Activated T-cell treated with anti-CD3 and anti-CD28 coated beads, Interleukin-2, amount 50 U/mL, for 4 hours (primary cell): ENCODE measurements at regions not wholly inside any gene's neighbourhood (a gene's known extent, or its start where the extent isn't known, plus 50 kb on each side); places are given as distances from the start of the nearest gene placed in this dataset.
"Not testable (repeated sequence)": the region's sequence is repeated elsewhere in the genome, so short reads cannot be mapped to it uniquely, and the experiment has no call there.

ENCODE experiments used
- ATAC-seq, 2 donors: fragments of 200-7000 bp; cut with Tn5 transposase; one replicate each; pipeline ENCODE4 v1.10.0; 2021
- DNase-seq: peaks from one replicate; pipeline ENCODE4 v3.0.0-alpha.2; 2020
- H3K27me3 Mint-ChIP-seq: one replicate; pipeline ENCODE4 v1.8.0; 2021; ENCODE audit warnings: low read depth, mixed read lengths
- H3K36me3 Mint-ChIP-seq: one replicate; pipeline ENCODE4 v1.8.0; 2022; ENCODE audit warnings: mixed read lengths; ENCODE audit not compliant: insufficient read depth
- H3K4me1 Mint-ChIP-seq: one replicate; pipeline ENCODE4 v1.8.0; 2021; ENCODE audit warnings: low read depth, mixed read lengths
- H3K4me3 Mint-ChIP-seq: one replicate; pipeline ENCODE4 v1.8.0; 2021; ENCODE audit warnings: mild to moderate bottlenecking, moderate library complexity, mixed read lengths
- H3K9me3 Mint-ChIP-seq: one replicate; pipeline ENCODE4 v1.8.0; 2021; ENCODE audit warnings: mixed read lengths

DNA sequence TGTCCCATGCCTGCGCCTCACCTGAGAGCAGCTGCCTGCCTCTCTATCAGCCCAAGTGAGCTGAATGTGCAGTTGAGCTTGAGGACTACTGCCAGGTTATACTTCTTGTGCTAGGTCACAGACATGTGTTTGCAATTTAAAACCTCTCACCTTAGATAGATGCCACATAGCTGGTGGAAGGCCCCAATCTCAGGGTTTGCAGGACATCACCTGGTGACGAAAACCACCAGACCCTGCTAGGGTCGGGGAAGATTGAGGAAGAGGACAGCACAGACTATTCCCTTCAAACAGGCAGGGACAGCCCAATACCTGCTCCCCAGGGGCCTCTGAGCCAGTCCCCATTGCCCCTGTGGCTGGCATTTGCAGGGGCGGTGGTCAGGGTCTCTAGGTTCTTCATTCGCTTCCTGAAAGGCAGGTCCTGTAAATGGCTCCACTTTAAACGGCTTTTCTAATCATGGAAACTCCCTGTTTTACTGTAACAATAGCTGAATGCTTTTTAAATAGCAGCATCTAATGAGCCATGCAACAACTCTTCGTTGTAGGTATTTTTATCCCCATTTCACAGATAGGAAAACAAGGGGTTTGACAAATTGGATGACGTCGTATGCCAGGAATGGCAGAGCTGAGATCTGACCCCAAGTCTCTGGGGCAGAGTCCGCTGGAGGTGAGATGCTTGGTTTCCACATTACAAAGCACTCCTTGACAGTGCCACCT, 80.1 kb downstream of the EMX2 start:
- H3K36me3 Mint-ChIP-seq = no peaks in the 10 kb centered on the region
- H3K27me3 Mint-ChIP-seq = peaks cover 13% of the 10 kb centered on the region
- no peak overlapping the region for H3K4me3 Mint-ChIP-seq
- DNase-seq (no peak), ATAC-seq (no peak)
- no peaks in the 10 kb centered on the region for H3K4me1 Mint-ChIP-seq
- no peaks in the 10 kb centered on the region for H3K9me3 Mint-ChIP-seq

DNA sequence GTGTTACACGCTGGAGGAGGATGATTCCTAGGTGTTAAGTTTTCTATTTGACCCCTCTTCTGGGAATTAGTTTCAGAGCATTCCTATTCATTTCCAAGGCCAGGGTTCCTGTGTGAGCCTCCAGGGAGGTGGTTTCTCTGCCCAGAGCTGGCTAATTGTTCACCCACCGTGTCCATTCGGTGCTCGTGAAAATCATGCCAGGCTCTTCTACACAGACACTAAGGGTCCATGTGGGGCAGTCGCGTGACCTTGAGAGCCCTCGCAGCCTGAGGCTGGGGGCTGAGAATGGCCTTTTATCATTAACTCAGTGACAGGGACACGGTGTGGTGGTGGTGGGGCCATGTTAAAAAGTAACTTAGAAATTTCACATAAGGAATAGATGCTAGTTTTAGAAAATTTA, 83.7 kb downstream of the EMX2 start:
- Mint-ChIP-seq H3K36me3 (no peaks in the 10 kb centered on the region), H3K4me1 (no peaks in the 10 kb centered on the region), H3K4me3 (no peak overlapping the region), H3K27me3 (peaks cover 10% of the 10 kb centered on the region), H3K9me3 (no peaks in the 10 kb centered on the region)
- no peak for ATAC-seq
- no peak for DNase-seq

DNA sequence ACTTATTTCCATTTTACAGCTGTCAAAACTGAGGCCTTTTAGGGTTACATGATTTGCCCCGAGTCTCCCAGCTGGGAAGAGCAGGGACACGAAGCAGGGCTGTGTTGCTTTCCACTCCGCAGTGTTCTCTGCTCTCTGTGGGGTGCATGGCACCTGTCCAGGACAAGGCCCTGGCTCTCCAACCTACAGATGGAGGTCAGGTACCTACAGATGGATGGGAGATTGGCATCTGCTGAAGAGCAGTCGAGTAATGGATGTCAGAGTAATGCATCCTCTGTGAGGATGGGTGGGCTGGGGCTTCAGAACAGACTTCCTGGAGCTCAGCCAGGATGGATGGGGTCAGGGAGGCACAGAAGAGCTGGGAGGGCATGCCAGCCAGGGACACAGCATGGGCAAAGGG, 85.0 kb downstream of the EMX2 start:
- no peak for ATAC-seq
- Mint-ChIP-seq H3K36me3 (no peaks in the 10 kb centered on the region), H3K4me1 (no peaks in the 10 kb centered on the region), H3K9me3 (no peaks in the 10 kb centered on the region), H3K4me3 (no peak overlapping the region), H3K27me3 (no peaks in the 10 kb centered on the region)
- no peak for DNase-seq

DNA sequence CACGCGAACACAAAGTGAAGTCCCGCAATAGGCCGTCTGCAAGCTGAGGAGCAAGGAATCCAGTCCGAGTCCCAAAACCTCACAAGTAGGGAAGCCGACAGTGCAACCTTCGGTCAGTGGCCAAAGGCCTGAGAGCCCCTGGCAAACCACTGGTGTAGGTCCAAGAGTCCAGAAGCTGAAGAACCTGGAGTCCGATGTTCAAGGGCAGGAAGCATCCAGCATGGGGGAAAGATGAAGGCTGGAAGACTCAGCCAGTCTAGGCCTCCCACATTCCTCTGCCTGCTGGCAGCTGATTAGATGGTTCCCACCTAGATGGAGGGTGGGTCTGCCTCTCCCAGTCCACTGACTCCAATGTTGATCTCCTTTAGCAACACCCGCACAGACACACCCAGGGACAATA, 87.2 kb downstream of the EMX2 start:
- not testable (repeated sequence) for H3K9me3 Mint-ChIP-seq, H3K4me1 Mint-ChIP-seq, H3K27me3 Mint-ChIP-seq, ATAC-seq, H3K36me3 Mint-ChIP-seq, DNase-seq, H3K4me3 Mint-ChIP-seq

DNA sequence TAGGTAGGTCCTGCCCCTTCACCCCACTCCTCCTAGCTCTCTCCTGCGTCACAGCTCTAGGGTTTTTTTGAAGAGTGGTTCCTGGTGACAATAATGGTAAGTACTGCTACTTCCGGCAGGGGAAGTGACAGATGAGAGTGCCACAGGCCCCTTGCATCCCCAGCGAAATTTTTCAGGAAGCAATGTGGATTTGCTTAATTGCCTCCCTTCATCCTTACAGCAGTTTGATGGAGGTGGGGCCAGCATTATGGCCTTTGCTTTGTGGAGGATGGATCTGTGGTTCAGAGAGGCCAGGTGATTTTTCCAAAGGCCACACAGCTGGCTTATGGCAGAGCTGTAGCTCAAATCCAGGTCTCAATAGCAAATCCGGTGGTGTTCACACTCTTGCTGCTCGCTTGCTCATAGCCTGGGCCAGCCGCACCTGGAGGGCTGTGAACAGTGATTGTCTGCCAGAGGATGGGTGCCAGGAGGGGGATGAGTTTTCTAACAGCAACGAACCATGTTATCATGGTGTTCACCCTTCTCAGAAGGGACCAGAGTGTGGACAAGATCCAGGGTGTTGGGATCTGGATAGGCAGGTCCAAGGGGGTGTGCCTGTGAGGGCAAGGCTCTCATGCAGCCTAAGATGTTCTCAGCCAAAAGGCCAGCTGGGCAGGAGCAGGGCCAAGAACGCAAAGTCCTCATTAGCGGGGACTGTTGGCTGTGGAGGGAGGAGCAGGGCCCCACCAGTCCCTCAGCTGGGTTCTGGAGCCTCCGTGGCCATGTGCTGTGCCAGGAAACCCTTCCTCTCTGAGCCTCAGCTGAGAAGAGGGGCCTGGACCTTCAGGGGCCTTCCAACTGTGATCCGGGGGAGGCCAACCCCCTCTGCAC, 89.0 kb downstream of the EMX2 start:
- Mint-ChIP-seq H3K9me3 (no peaks in the 10 kb centered on the region), H3K4me1 (no peaks in the 10 kb centered on the region), H3K36me3 (no peaks in the 10 kb centered on the region), H3K4me3 (no peak overlapping the region), H3K27me3 (peaks cover 8% of the 10 kb centered on the region)
- DNase-seq (no peak), ATAC-seq (no peak)

DNA sequence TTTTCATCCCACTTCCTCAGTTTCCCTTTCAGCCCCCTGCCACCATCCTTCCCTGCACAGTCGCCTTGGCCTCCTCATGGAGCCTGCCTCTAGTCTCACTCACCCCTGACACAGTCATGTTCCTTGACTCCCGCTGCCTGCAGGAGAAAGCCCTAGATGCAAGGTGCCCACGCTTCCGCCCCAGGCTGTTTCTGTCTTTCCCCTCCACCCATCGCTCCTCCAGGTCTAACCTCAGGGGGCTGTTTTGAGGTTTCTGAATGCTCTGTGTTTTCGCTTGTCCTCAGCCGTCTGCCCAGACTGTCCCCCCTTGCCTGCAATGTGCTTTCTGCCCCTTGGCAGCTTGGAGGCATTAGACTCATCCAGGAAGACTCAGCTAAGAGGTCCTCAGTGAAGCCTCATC, 89.9 kb downstream of the EMX2 start:
- no peak for ATAC-seq
- H3K4me3 Mint-ChIP-seq = no peak overlapping the region
- H3K27me3 Mint-ChIP-seq = peaks cover 8% of the 10 kb centered on the region

DNA sequence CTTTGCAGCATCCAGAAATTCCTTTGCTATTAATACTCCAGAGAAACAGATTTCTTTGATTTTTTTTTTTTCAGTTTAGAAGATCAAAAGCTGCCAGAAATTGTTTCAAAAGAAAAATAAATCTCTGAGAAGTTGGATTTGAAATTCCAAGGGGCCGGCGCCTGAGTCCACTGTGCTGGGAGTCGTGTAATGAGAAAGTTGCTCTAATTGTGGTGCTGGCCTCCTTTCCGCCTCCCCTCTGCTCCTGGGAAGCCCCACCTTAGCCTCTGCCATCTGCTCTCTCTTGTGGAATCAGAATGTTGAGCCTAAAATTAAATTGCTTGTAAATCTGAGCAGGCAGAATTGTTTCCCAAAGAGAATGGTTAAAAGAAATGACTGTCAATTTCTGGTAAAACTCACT, 93.3 kb downstream of the EMX2 start:
- H3K4me1 Mint-ChIP-seq = no peaks in the 10 kb centered on the region
- H3K36me3 Mint-ChIP-seq = no peaks in the 10 kb centered on the region
- no peaks in the 10 kb centered on the region for H3K9me3 Mint-ChIP-seq
- DNase-seq = no peak
- peaks cover 8% of the 10 kb centered on the region for H3K27me3 Mint-ChIP-seq
- H3K4me3 Mint-ChIP-seq = no peak overlapping the region
- ATAC-seq = no peak

More for the DNA sequence above, 89.9 kb downstream of the EMX2 start:
- H3K4me1 Mint-ChIP-seq = no peaks in the 10 kb centered on the region
- DNase-seq = no peak
- H3K9me3 Mint-ChIP-seq = no peaks in the 10 kb centered on the region
- H3K36me3 Mint-ChIP-seq = no peaks in the 10 kb centered on the region

DNA sequence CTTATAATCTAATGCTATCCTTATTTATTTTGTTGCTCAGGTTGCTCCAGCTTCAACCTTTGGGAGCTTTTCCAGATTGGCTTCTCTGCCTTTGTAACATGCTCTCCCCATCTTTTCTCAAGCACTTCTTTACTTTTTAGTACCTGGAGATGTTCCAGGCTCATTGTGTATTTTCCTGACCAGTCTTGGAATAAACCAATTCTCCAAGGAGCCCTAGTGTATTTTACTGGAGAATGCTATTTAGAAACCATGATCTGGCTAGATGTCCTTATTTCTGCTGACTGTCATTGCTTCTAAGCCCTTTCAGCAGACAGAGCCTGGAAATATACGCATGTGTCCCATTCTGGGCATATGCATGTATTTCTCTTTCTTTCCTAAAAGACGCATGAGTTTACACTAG, 95.7 kb downstream of the EMX2 start:
- H3K4me3 Mint-ChIP-seq = no peak overlapping the region

DNA sequence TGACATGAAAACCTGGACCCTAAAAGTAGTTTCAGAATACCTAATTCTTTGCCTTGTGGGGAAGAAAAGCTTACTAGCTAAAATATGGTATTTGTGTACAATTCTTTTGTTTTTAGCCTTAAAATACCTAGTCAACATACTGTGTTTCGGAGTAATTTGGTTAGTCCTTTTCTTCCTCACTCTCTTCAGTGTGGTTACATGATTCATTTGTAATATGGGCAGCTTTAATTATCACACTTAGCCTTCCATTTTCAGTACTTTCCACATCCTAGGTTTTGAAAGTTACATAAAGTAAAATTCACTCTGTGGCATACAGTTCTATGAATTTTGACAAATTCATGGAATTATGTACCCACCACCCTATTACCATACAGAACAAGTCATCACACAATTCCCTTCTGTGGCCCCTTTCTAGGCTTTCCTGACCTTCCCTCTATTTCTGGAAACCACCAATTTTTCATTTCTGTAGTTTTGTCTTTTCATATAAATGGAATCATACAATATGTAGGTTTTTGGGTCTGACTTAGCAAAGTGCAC, 96.2 kb downstream of the EMX2 start:
- H3K4me3 Mint-ChIP-seq = no peak overlapping the region
- DNase-seq = no peak
- no peaks in the 10 kb centered on the region for H3K36me3 Mint-ChIP-seq
- no peaks in the 10 kb centered on the region for H3K4me1 Mint-ChIP-seq
- peaks cover 12% of the 10 kb centered on the region for H3K27me3 Mint-ChIP-seq
- no peak for ATAC-seq
- no peaks in the 10 kb centered on the region for H3K9me3 Mint-ChIP-seq

More for the DNA sequence above, 95.7 kb downstream of the EMX2 start:
- no peak for ATAC-seq
- no peak for DNase-seq
- Mint-ChIP-seq H3K9me3 (no peaks in the 10 kb centered on the region), H3K36me3 (no peaks in the 10 kb centered on the region), H3K27me3 (peaks cover 12% of the 10 kb centered on the region), H3K4me1 (no peaks in the 10 kb centered on the region)

DNA sequence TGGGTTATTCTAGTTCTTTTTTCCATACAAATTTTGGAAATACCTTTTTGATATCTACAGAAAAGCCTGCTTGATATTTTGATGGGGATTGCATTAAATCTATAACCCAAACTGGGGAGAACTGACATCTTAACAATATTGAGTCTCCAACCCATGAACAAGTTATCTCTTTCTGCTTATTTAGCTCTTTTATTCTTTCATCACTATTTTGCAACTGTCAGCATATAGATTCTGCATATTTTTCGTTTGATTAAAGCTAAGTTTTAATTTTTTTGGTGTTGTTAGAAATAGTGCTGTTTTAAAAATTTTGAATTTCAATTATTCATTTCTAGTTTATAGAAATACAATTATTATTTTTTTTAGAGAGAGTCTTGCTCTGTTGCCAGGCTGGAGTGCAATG, 97.9 kb downstream of the EMX2 start:
- H3K9me3 Mint-ChIP-seq = no peaks in the 10 kb centered on the region
- H3K27me3 Mint-ChIP-seq = peaks cover 13% of the 10 kb centered on the region
- H3K4me1 Mint-ChIP-seq = no peaks in the 10 kb centered on the region
- no peaks in the 10 kb centered on the region for H3K36me3 Mint-ChIP-seq
- no peak overlapping the region for H3K4me3 Mint-ChIP-seq
- DNase-seq (no peak), ATAC-seq (no peak)

DNA sequence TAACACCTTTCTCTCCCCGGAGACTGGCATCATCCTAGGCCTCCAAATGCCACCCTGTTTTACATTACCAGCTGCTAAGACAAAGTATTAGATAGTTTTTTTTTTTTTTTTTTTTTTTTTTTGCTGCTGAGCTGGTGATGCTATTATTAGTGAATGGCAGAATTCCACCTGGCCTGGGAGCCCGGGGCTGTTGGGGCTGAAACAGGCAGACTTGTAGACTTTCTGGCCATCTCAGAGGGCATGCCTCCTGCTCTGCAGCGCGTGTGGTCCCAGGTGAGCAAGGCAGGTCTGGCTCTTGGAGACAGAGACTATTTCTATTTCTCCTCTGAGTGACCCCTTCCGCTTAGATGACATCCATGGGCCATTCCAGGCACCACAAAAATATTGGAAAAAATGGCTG, 104.2 kb downstream of the EMX2 start:
- H3K36me3 Mint-ChIP-seq = no peaks in the 10 kb centered on the region
- H3K27me3 Mint-ChIP-seq = peaks cover 11% of the 10 kb centered on the region
- no peak for ATAC-seq
- no peak for DNase-seq
- H3K4me3 Mint-ChIP-seq = no peak overlapping the region
- peaks cover 4% of the 10 kb centered on the region for H3K9me3 Mint-ChIP-seq
- no peaks in the 10 kb centered on the region for H3K4me1 Mint-ChIP-seq

DNA sequence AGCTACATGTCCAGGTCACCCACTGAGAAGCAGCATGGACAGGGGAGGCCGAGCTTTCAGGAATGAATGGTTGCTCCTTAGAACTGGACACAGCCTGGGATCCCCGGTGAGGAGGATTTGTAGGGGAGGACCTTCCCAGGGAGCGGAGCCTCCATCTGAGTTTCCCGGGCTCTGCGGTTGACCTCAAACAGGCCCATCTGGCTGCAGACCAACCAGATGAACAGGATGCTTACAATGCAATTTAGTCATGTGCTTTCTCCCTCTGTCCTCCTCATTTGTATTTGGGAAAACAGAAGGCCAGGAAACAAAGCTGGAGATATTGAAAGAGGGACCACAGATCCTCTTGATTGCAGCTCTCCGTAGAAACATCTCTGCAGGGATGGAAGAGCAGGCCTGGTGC, 104.8 kb downstream of the EMX2 start:
- Mint-ChIP-seq H3K9me3 (peaks cover 4% of the 10 kb centered on the region), H3K4me1 (no peaks in the 10 kb centered on the region), H3K36me3 (no peaks in the 10 kb centered on the region), H3K27me3 (peaks cover 7% of the 10 kb centered on the region), H3K4me3 (no peak overlapping the region)
- no peak for DNase-seq
- no peak for ATAC-seq

DNA sequence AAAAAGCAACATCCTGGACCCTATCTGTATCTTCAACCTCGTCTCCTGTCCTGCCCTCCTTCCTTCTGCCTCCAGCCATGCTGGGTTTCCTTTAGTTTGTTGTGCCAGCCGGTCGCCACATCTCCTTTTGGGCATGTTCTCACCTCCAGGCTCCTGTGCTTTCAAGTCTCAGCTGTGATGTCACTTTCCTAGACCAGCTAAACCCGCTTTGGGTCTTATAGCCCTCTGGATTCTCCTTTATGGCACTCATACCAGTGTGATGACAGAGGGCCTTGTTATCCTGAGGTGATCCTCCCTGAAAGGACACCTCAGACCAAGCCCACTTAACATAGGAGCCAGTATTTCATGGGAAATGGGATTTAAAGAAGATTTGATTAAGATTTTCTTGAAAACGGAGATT, 108.6 kb downstream of the EMX2 start:
- Mint-ChIP-seq H3K4me1 (no peaks in the 10 kb centered on the region), H3K27me3 (peaks cover 4% of the 10 kb centered on the region), H3K36me3 (no peaks in the 10 kb centered on the region), H3K9me3 (peaks cover 7% of the 10 kb centered on the region), H3K4me3 (no peak overlapping the region)
- no peak for DNase-seq
- no peak for ATAC-seq

DNA sequence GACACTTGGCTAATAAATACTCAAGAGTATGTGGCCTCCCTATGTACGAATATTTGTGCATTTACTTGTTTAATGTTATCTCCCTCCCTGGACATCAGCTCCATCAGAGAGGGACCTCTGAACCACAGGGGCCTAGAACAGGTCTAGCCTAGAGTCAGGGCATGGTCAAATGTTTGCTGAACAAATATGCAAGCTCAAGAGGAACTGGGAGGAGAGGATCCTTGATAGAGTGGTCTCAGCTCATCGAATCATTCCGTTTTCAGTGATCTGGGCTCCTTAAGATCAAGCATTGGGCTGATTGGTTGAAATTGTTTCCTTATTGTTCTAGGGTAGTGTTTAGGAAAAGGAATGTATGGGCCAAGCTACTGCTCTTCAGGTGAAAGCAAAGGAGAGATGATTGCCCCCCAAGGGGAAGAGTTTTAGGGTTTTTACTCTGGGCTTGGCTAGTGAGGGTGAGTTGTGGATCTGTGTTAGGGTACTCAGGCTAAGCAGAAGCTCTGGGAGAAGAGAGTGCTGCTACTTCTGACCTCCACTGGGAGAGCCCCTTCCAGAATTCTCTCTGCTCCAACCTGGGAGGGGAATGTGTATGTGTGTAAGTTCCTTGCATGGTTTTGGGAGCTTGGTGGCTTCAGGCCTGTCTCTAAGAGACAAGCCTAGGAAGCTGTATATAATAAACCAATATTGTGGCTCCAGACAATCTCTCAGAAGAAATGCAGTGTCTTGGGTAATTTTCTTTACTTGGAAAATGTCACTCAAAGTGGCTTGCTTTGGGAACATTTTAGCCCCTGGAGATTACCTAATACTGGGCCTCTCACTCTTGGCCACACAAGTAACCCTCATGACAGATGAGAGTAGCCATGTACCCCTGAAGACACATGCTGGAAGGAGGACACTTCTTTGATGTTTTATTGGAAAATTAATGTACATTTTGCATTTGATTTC, 110.0 kb downstream of the EMX2 start:
- H3K9me3 Mint-ChIP-seq = peaks cover 11% of the 10 kb centered on the region
- no peak for DNase-seq
- no peak overlapping the region for H3K4me3 Mint-ChIP-seq
- ATAC-seq = no peak
- H3K4me1 Mint-ChIP-seq = peaks cover 4% of the 10 kb centered on the region
- peaks cover 3% of the 10 kb centered on the region for H3K27me3 Mint-ChIP-seq
- H3K36me3 Mint-ChIP-seq = no peaks in the 10 kb centered on the region
